ENCODE measurements at regions not wholly inside any gene's neighbourhood (a gene's known extent, or its start where the extent isn't known, plus 50 kb on each side); places are given as distances from the start of the nearest gene placed in this dataset.

DNA sequence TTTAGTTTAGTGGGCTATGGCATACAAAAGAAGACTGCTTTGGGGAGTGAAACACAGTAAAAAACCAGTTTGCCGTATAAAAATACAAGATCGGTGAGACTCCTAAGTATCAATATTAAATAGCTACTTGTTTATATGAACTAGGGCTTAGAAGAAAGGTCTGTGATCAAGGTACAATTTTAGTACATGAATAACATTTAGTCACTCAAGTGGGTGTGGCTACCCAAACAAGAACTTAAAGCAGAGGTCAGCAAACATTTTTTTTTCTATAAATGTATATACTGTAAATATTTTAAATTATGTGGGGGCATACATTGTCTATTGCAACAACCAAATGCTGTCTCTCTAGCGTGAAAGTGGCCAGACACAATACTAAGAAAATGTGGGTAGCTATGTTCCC, 1452.5 kb upstream of the NUDT12 start:
- no peak for DNase-seq
- Histone ChIP-seq H3K79me2 (ENCODE audit: insufficient read depth, low read length) (no peaks in the 10 kb centered on the region), H2BK120ac (ENCODE audit: low read depth, low read length, poor library complexity, severe bottlenecking) (no peak overlapping the region), H3K23me2 (ENCODE audit: insufficient read length, low read depth, low read length, poor library complexity, severe bottlenecking) (no peaks in the 10 kb centered on the region), H3K9ac (ENCODE audit: extremely low read depth, insufficient read length, low read length) (no peak overlapping the region), H3K27ac (ENCODE audit: insufficient read length, low read depth, low read length) (no peak overlapping the region), H3K23ac (ENCODE audit: insufficient read length, low read depth, low read length) (no peak overlapping the region), H2AK5ac (ENCODE audit: insufficient read length, low read length) (no peak overlapping the region), H3K79me1 (ENCODE audit: insufficient read depth, low read depth, low read length, poor library complexity, severe bottlenecking) (no peaks in the 10 kb centered on the region), H4K8ac (replicated peaks; ENCODE audit: insufficient read length, low read depth, low read length) (no peak overlapping the region), H3K18ac (ENCODE audit: insufficient read length, low read depth, low read length) (no peak overlapping the region), H4K91ac (ENCODE audit: insufficient read length, low read depth, low read length) (no peak overlapping the region), H3K4me1 (ENCODE audit: insufficient read depth, low read length) (no peaks in the 10 kb centered on the region), H4K5ac (ENCODE audit: insufficient read length, low read depth, low read length) (no peak overlapping the region), H3K9me3 (ENCODE audit: control insufficient read depth, low read depth, low read length) (no peaks in the 10 kb centered on the region), H3T11ph (ENCODE audit: low read length) (no peak overlapping the region), H3K27me3 (ENCODE audit: insufficient read depth, low read length) (no peaks in the 10 kb centered on the region), H2BK15ac (ENCODE audit: low read depth, low read length) (no peak overlapping the region), H4K20me1 (ENCODE audit: control insufficient read depth, insufficient read depth, insufficient read length) (no peaks in the 10 kb centered on the region), H2AFZ (ENCODE audit: low read length) (no peak overlapping the region), H2BK12ac (ENCODE audit: insufficient read length, low read depth, low read length) (no peak overlapping the region), H3K4me2 (ENCODE audit: insufficient read depth, insufficient read length, low read length) (no peak overlapping the region), H3K4ac (ENCODE audit: low read depth, low read length) (no peak overlapping the region), H3K56ac (ENCODE audit: insufficient read length, low read depth, low read length) (no peak overlapping the region), H3K14ac (ENCODE audit: insufficient read depth, low read length) (no peak overlapping the region), H2BK20ac (ENCODE audit: low read depth, low read length, poor library complexity, severe bottlenecking) (no peak overlapping the region), H2BK5ac (ENCODE audit: insufficient read length, low read length) (no peak overlapping the region)
- TF ChIP-seq, protein P1, sequence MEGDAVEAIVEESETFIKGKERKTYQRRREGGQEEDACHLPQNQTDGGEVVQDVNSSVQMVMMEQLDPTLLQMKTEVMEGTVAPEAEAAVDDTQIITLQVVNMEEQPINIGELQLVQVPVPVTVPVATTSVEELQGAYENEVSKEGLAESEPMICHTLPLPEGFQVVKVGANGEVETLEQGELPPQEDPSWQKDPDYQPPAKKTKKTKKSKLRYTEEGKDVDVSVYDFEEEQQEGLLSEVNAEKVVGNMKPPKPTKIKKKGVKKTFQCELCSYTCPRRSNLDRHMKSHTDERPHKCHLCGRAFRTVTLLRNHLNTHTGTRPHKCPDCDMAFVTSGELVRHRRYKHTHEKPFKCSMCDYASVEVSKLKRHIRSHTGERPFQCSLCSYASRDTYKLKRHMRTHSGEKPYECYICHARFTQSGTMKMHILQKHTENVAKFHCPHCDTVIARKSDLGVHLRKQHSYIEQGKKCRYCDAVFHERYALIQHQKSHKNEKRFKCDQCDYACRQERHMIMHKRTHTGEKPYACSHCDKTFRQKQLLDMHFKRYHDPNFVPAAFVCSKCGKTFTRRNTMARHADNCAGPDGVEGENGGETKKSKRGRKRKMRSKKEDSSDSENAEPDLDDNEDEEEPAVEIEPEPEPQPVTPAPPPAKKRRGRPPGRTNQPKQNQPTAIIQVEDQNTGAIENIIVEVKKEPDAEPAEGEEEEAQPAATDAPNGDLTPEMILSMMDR (conservative IDR thresholded peaks at IDR 0.05): no peak
- Mint-ChIP-seq H3K9me3 (no peaks in the 10 kb centered on the region; a peak in 1 of 5 replicates), H3K27ac (no peak overlapping the region), H3K4me3 (no peak overlapping the region), H3K27me3 (ENCODE audit: low read depth) (no peaks in the 10 kb centered on the region), H3K4me1 (no peaks in the 10 kb centered on the region), H3K36me3 (ENCODE audit: insufficient read depth in 1 of 3, low read depth in 3 of 3) (no peaks in the 10 kb centered on the region)
- no CpG with 5 or more reads among the region's 3 CpGs for WGBS (ENCODE audit: extremely low coverage, insufficient read length, low lambda C conversion rate)
